Epithelial cell of esophagus (primary cell): ENCODE measurements at regions not wholly inside any gene's neighbourhood (a gene's known extent, or its start where the extent isn't known, plus 50 kb on each side); places are given as distances from the start of the nearest gene placed in this dataset.
"Not testable (repeated sequence)": the region's sequence is repeated elsewhere in the genome, so short reads cannot be mapped to it uniquely, and the experiment has no call there.

Source experiments
- DNase-seq: peaks from one replicate; pipeline ENCODE4 v3.0.0; 2010; ENCODE audit warnings: low read depth
- H3K4me3 ChIP-seq: 2 replicates; pipeline ENCODE4 v1.5.1; 2011; ENCODE audit warnings: mild to moderate bottlenecking, low read length, control low read depth
- CTCF ChIP-seq: IDR thresholded peaks from 2 replicates; pipeline ENCODE4 v1.5.1; 2011; ENCODE audit warnings: low read depth, mild to moderate bottlenecking, low read length, control low read depth, inconsistent platforms; ENCODE audit not compliant: insufficient read depth; ENCODE audit errors: missing control alignments

DNA sequence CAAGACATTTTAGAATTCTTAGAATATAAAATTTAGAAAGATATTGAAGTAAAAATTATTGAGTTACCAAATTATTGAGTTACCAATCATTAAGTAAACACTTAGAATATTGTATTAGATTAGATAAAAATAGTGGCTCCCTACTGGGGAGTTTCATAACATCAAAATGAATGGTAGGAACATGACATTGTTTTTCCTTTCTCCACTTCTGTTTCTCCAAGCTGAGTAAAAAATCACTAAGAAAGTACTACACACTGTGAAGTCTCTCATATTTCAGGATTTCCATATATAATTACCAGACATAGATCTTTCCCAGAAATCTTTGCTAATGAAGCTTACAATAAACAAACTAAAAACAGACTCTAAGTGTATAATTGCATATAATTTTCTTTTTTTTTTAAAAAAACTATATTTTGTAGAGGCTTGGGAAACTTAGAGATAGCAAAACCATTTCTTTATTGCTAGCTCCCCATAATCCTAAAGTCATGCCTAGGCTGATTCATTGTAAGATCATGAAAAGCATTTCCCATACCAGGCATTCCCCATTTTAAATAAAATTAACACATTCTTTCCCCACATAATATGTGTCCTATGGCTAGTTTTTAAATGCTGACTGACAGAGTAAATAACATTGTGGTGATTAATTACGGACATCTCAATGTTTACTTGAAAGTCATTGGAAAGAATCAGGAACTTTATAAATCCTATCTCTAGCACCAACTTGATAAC lies 1408.7 kb upstream of the GOT2 start:
- no peak overlapping the region for H3K4me3 ChIP-seq
- TF ChIP-seq CTCF = no peak
- peak; percentile 50 for DNase-seq

DNA sequence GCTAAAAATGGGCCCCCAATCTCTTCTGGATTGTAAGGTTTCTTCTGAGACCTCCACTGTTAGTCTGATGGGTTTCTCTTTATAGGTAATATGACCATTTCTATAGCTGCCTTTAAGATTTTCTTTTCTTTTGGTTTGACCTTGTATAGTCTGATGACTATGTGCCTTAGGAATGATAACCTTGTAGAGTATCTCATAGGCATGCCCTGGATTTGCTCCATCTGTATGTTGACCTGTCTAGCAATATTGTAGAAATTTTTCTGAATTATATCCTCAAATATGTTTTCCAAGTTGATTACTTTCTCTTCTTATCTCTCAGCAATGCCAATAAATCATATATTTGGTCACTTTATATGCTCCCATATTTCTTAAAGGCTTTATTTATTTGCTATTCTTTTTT lies 1403.8 kb upstream of the GOT2 start:
- no peak for TF ChIP-seq CTCF

GRCh38 chr16:60127196-60127595 lies 1393.1 kb upstream of the GOT2 start:
- no peak for TF ChIP-seq CTCF
- no peak for DNase-seq
- H3K4me3 ChIP-seq = no peak overlapping the region

More for the DNA sequence above, 1403.8 kb upstream of the GOT2 start:
- DNase-seq = no peak
- H3K4me3 ChIP-seq = no peak overlapping the region

- not testable (repeated sequence) for H3K4me3 ChIP-seq, DNase-seq
These were observed 1392.0 kb upstream of the GOT2 start for GRCh38 chr16:60126115-60126514.

DNA sequence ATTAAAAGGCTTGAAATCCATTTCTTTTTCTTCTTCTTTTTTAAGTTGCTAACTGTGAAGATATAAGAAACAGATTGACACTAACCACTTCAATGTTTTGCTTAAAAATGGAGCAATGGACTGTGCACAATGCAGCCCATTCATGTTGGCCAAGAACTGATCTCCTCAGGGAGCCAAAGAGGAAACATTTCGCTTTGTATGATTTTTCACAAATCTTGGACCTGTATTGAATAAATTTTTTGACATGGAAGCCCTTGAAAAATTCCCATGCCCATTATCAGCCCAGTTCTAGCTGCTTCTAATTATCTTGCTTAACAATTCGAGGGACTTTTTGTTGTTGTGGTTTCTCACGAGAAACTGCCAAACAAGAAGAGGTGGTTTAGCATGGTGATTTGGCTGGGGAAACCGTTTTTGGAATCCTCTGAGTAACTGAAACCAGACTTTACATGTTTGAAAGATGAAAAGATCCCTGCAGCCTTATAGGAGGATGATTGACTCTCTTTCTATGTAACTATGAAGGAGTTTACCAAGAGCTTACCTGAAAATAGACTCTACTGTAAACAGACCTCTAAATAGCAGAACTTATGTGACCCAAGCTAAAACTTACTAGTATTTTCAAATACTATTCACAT lies 1389.4 kb upstream of the GOT2 start:
- DNase-seq = peak; percentile 76
- TF ChIP-seq CTCF = no peak
- H3K4me3 ChIP-seq = no peak overlapping the region

- DNase-seq = no peak
These were observed 1386.5 kb upstream of the GOT2 start for GRCh38 chr16:60120586-60120985.

DNA sequence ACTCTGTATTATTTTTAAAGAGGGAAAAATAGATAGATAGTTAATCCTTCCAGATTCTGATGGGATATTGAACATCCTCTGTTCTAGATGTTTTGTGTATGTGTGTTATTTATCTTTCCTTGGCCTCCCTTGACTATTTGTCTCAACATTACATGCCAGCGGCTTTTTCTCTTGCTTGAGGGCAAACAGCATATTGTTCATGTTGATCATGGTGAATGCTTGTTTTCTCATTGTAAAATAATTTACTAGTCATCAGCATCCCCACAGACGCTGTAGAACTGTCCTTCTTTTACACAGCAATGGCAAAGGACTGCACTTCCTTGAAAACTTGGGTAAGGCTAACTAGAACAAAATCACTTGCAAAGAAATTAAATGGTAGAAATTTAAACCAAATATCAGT lies 1376.4 kb upstream of the GOT2 start:
- no peak overlapping the region for H3K4me3 ChIP-seq
- no peak for TF ChIP-seq CTCF

More at GRCh38 chr16:60120586-60120985, 1386.5 kb upstream of the GOT2 start:
- H3K4me3 ChIP-seq = no peak overlapping the region
- TF ChIP-seq CTCF = no peak

More for the DNA sequence above, 1376.4 kb upstream of the GOT2 start:
- DNase-seq = peak; percentile 54
